PFSK-1 (cell line): ENCODE measurements at regions not wholly inside any gene's neighbourhood (a gene's known extent, or its start where the extent isn't known, plus 50 kb on each side); places are given as distances from the start of the nearest gene placed in this dataset.

ENCODE experiments used
- POLR2AphosphoS5 ChIP-seq: IDR thresholded peaks from 2 replicates; pipeline ENCODE4 v1.6.1; 2012; ENCODE audit warnings: low read depth, mild to moderate bottlenecking, control low read depth, low read length, moderate library complexity
- SIN3A ChIP-seq: IDR thresholded peaks from 2 replicates; pipeline ENCODE4 v1.6.1; 2012; ENCODE audit warnings: mild to moderate bottlenecking, low read length, moderate library complexity, borderline replicate concordance; ENCODE audit not compliant: insufficient read depth
- TAF1 ChIP-seq: IDR thresholded peaks from 2 replicates; pipeline ENCODE4 v1.6.1; 2012; ENCODE audit warnings: low read length, control low read depth, borderline replicate concordance; ENCODE audit not compliant: insufficient read depth

- no peak for TF ChIP-seq TAF1
- no peak for TF ChIP-seq POLR2AphosphoS5
- no peak for TF ChIP-seq SIN3A
These were observed 84.4 kb downstream of the ADRB2 start for GRCh38 chr5:148910686-148911361.
